AG04450 (cell line): ENCODE measurements at regions not wholly inside any gene's neighbourhood (a gene's known extent, or its start where the extent isn't known, plus 50 kb on each side); places are given as distances from the start of the nearest gene placed in this dataset.

Experiments used
- CTCF ChIA-PET: fragments of 300-600, 350-600 bp; formaldehyde crosslinking; extraction: SDS; loops from one replicate; lab custom pipeline; 2022; ENCODE audit warnings: antibody characterized with exemption, inconsistent platforms; lab: Charles Lee
- POLR2A ChIA-PET: fragments of 350-600 bp; formaldehyde crosslinking; extraction: SDS; loops from one replicate; lab custom pipeline; 2021; ENCODE audit warnings: antibody characterized with exemption, inconsistent platforms; lab: Yijun Ruan, JAX
- DNase-seq: peaks from one replicate; pipeline ENCODE4 v3.0.0-alpha.2; 2011; ENCODE audit warnings: low read depth, low spot score
- H3K27ac ChIP-seq: one replicate; pipeline ENCODE4 v1.5.1; 2012; ENCODE audit warnings: low read depth, low read length, control low read depth
- H3K27me3 ChIP-seq: one replicate; pipeline ENCODE4 v1.6.0; 2012; ENCODE audit warnings: low read length; ENCODE audit not compliant: control insufficient read depth, insufficient read depth
- H3K4me3 ChIP-seq: 2 replicates; pipeline ENCODE4 v1.5.1; 2011; ENCODE audit warnings: mild to moderate bottlenecking, low read depth, low read length, control low read depth
- H3K9me3 ChIP-seq: 2 replicates; pipeline ENCODE4 v1.5.1; 2012; ENCODE audit warnings: low read length; ENCODE audit not compliant: control insufficient read depth, insufficient read depth
- CTCF ChIP-seq: IDR thresholded peaks from 2 replicates; pipeline ENCODE4 v1.5.1; 2011; ENCODE audit warnings: low read depth, low read length, control low read depth, inconsistent platforms

GRCh38 chr5:175351897-175352590 lies 91.9 kb downstream of the DRD1 start:
- Histone ChIP-seq H3K27ac (no peak overlapping the region), H3K27me3 (no peaks in the 10 kb centered on the region), H3K4me3 (no peak overlapping the region), H3K9me3 (no peaks in the 10 kb centered on the region)
- CTCF ChIA-PET = no interaction called here
- DNase-seq = no peak
- POLR2A ChIA-PET = no interaction called here
- no peak for TF ChIP-seq CTCF

- Histone ChIP-seq H3K27ac (no peak overlapping the region), H3K27me3 (no peaks in the 10 kb centered on the region), H3K4me3 (no peak overlapping the region), H3K9me3 (no peaks in the 10 kb centered on the region)
- ChIA-PET CTCF (no interaction called here), POLR2A (no interaction called here)
- no peak for DNase-seq
- TF ChIP-seq CTCF = no peak
These were observed 92.9 kb downstream of the DRD1 start for GRCh38 chr5:175351126-175351525.

GRCh38 chr5:175347931-175348330 lies 96.1 kb downstream of the DRD1 start:
- Histone ChIP-seq H3K27me3 (no peaks in the 10 kb centered on the region), H3K4me3 (no peak overlapping the region), H3K9me3 (no peaks in the 10 kb centered on the region), H3K27ac (no peak overlapping the region)
- no peak for TF ChIP-seq CTCF
- ChIA-PET POLR2A (no interaction called here), CTCF (no interaction called here)
- no peak for DNase-seq

GRCh38 chr5:175347027-175347426 lies 97.0 kb downstream of the DRD1 start:
- no peak for TF ChIP-seq CTCF
- POLR2A ChIA-PET = interaction anchor here (1.2 kb wide), 1 partner anchor 31 kb away, joined by 4 read pairs; no protein-coding TSS in a partner anchor
- DNase-seq = peak; percentile 56
- Histone ChIP-seq H3K9me3 (no peaks in the 10 kb centered on the region), H3K4me3 (no peak overlapping the region), H3K27me3 (no peaks in the 10 kb centered on the region), H3K27ac (no peak overlapping the region)
- CTCF ChIA-PET = no interaction called here

- no peak for DNase-seq
- Histone ChIP-seq H3K9me3 (no peaks in the 10 kb centered on the region), H3K27ac (no peak overlapping the region), H3K27me3 (no peaks in the 10 kb centered on the region), H3K4me3 (no peak overlapping the region)
- POLR2A ChIA-PET = no interaction called here
- no peak for TF ChIP-seq CTCF
- CTCF ChIA-PET = interaction anchor here (0.7 kb wide), 1 partner anchor 18 kb away, joined by 3 read pairs; no protein-coding TSS in a partner anchor
These were observed 99.4 kb downstream of the DRD1 start for GRCh38 chr5:175344331-175345195.
